Gastroesophageal sphincter (tissue), 3 donors: ENCODE measurements at regions not wholly inside any gene's neighbourhood (a gene's known extent, or its start where the extent isn't known, plus 50 kb on each side); places are given as distances from the start of the nearest gene placed in this dataset.

ENCODE experiments used
- EP300 ChIP-seq: sonication (generic); formaldehyde crosslinking; IDR thresholded peaks from one replicate; pipeline ENCODE4 v1.6.1; 2017; ENCODE audit warnings: antibody characterized with exemption, mild to moderate bottlenecking
- TF ChIP-seq, protein P1 (sequence below), 4 experiments: fragments of 200-600 bp in 2 of 4; fragments of 450-650 bp in 2 of 4; sonication (generic) in 1 of 4; IDR thresholded peaks; one replicate each; pipeline ENCODE4 v1.5.1; 2017 to 2019; ENCODE audit warnings: antibody characterized with exemption in 4 of 4, mild to moderate bottlenecking in 2 of 4, moderate library complexity in 2 of 4

GRCh38 chr2:2757764-2758163 lies 426.7 kb upstream of the MYT1L start:
- TF ChIP-seq, protein P1, sequence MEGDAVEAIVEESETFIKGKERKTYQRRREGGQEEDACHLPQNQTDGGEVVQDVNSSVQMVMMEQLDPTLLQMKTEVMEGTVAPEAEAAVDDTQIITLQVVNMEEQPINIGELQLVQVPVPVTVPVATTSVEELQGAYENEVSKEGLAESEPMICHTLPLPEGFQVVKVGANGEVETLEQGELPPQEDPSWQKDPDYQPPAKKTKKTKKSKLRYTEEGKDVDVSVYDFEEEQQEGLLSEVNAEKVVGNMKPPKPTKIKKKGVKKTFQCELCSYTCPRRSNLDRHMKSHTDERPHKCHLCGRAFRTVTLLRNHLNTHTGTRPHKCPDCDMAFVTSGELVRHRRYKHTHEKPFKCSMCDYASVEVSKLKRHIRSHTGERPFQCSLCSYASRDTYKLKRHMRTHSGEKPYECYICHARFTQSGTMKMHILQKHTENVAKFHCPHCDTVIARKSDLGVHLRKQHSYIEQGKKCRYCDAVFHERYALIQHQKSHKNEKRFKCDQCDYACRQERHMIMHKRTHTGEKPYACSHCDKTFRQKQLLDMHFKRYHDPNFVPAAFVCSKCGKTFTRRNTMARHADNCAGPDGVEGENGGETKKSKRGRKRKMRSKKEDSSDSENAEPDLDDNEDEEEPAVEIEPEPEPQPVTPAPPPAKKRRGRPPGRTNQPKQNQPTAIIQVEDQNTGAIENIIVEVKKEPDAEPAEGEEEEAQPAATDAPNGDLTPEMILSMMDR (IDR thresholded peaks at IDR 0.05), result no peak
- no peak for TF ChIP-seq EP300
